ENCODE measurements at regions not wholly inside any gene's neighbourhood (a gene's known extent, or its start where the extent isn't known, plus 50 kb on each side); places are given as distances from the start of the nearest gene placed in this dataset.

DNA sequence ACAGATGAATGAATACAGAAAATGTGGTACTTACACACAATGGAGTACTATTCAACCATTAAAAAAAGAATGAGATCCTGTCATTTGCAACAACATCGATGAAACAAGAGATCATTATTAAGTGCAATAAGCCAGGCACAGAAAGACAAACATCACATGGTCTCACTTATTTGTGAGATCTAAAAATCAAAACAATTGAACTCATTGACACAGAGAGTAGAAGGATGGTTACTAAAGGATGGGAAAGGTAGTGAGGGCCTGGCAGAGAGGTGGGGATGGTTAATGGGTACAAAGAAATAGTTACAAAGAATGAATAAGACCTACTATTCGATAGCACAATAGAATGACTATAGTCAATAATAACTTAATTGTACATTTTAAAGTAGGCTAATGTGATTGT lies 393.5 kb downstream of the SATB2 start:
- BruUV-seq (replicated peaks), result no TSS peak
- no peaks in the 10 kb centered on the region for H3K4me1 ChIP-seq (ENCODE audit: control insufficient read depth, extremely low read depth, insufficient read depth, low read length)
- ChIA-PET CTCF (no interaction called here), POLR2A (no interaction called here)
- H3K4me2 ChIP-seq (ENCODE audit: insufficient read depth, low read length), result no peak overlapping the region
- FAIRE-seq, result no peak
- H3K36me3 ChIP-seq (ENCODE audit: control insufficient read depth in 2 of 2, extremely low read depth in 1 of 2, insufficient read depth in 2 of 2, low read length in 2 of 2), result no peaks in the 10 kb centered on the region
- H3K9me3 ChIP-seq (replicated peaks; ENCODE audit: control insufficient read depth, insufficient read depth, low read length), result no peaks in the 10 kb centered on the region
- dilution Hi-C loops (cut with MboI; ENCODE audit: extremely low pct_ligation_motif_present, low sequenced_read_pairs), result no loop called here
- no peak overlapping the region for H3K4me3 ChIP-seq (replicated peaks in 1 of 3; ENCODE audit: insufficient read depth in 1 of 3, low read depth in 1 of 3, low read length in 3 of 3)
- H3K27ac ChIP-seq (ENCODE audit: insufficient read depth, low read depth, low read length), result no peak overlapping the region
- H3K27me3 ChIP-seq (ENCODE audit: control insufficient read depth in 2 of 2, insufficient read depth in 2 of 2, low read length in 2 of 2), result no peaks in the 10 kb centered on the region
- TF ChIP-seq POLR2AphosphoS5 (IDR thresholded peaks at IDR 0.05; ENCODE audit: insufficient read depth, low read depth, low read length) (no peak), POLR2A (IDR thresholded peaks at IDR 0.05; ENCODE audit: low read depth, low read length) (no peak), JUN (IDR thresholded peaks at IDR 0.05; ENCODE audit: borderline replicate concordance, insufficient read depth, insufficient read length, low read depth) (no peak), MAX (IDR thresholded peaks at IDR 0.05; ENCODE audit: insufficient read depth, insufficient read length) (no peak), FOS (IDR thresholded peaks at IDR 0.05; ENCODE audit: borderline replicate concordance, insufficient read depth, low read length) (no peak), GATA2 (IDR thresholded peaks at IDR 0.05; ENCODE audit: insufficient read depth, insufficient read length, low read depth, low read length) (no peak), EZH2 (IDR thresholded peaks at IDR 0.05; ENCODE audit: borderline replicate concordance, low read depth, low read length, severe bottlenecking) (no peak), MYC (IDR thresholded peaks at IDR 0.05; ENCODE audit: low read depth, low read length) (no peak)
- TF ChIP-seq, protein P1, sequence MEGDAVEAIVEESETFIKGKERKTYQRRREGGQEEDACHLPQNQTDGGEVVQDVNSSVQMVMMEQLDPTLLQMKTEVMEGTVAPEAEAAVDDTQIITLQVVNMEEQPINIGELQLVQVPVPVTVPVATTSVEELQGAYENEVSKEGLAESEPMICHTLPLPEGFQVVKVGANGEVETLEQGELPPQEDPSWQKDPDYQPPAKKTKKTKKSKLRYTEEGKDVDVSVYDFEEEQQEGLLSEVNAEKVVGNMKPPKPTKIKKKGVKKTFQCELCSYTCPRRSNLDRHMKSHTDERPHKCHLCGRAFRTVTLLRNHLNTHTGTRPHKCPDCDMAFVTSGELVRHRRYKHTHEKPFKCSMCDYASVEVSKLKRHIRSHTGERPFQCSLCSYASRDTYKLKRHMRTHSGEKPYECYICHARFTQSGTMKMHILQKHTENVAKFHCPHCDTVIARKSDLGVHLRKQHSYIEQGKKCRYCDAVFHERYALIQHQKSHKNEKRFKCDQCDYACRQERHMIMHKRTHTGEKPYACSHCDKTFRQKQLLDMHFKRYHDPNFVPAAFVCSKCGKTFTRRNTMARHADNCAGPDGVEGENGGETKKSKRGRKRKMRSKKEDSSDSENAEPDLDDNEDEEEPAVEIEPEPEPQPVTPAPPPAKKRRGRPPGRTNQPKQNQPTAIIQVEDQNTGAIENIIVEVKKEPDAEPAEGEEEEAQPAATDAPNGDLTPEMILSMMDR (IDR thresholded peaks at IDR 0.05; ENCODE audit: extremely low read depth in 1 of 2, insufficient read depth in 1 of 2, low read depth in 1 of 2, low read length in 2 of 2), result no peak
- H3K79me2 ChIP-seq (ENCODE audit: control insufficient read depth, insufficient read depth, low read length), result no peaks in the 10 kb centered on the region
- DNase-seq (ENCODE audit: low read depth, low spot score), result no peak
- no peaks in the 10 kb centered on the region for H4K20me1 ChIP-seq (replicated peaks; ENCODE audit: control insufficient read depth, extremely low read depth, insufficient read depth, low read length)
- no peak overlapping the region for H2AFZ ChIP-seq (ENCODE audit: low read depth, low read length)
- intact Hi-C loops (cut with micrococcal nuclease), result no loop called here
- H3K9ac ChIP-seq (replicated peaks; ENCODE audit: extremely low read depth, insufficient read depth, low read length), result no peak overlapping the region
- H3K9me1 ChIP-seq (replicated peaks; ENCODE audit: control insufficient read depth, extremely low read depth, insufficient read depth, low read length), result no peaks in the 10 kb centered on the region
